ENCODE measurements at regions not wholly inside any gene's neighbourhood (a gene's known extent, or its start where the extent isn't known, plus 50 kb on each side); places are given as distances from the start of the nearest gene placed in this dataset.

DNA sequence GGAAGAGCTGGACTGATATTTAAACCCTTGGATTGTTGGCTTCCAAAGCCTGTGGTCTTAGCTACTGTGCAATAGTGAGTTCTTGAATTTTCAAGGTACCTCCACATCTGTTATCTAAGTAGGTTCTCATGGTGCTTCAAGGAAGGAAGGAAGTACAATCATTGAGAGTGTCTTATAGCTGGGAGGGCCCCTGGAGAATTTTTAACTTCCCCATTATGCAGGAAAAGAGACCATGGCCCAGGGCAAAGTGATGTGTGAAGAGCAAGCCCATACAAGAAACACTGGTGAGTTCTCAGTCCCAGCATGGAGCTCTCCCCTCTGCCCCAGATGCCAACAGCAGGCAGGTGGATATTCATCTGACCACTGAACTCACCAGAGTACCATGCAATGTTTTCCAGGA lies 169.0 kb upstream of the IRX6 start:
- no peak for DNase-seq (ENCODE audit: low spot score)

DNA sequence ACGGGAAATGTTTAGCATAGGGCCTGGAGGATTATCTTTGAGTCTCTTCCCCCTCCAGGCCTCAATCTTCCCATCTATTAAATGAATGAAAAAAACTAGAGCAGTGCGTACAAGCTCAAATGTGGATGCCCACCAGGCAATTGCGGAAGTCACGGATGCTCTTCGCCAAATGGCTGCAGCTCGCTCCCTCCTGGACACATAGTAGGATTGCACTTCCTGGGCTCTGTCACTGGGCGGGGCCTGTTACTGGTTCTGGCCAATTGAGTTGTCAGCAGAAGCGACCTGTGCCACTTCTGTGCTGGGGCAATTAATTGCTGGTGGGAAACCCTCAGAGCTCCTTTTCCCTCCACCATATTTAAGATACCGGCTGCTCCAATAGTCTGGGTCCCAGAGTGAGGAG lies 168.2 kb upstream of the IRX6 start:
- no peak for DNase-seq (ENCODE audit: low spot score)

DNA sequence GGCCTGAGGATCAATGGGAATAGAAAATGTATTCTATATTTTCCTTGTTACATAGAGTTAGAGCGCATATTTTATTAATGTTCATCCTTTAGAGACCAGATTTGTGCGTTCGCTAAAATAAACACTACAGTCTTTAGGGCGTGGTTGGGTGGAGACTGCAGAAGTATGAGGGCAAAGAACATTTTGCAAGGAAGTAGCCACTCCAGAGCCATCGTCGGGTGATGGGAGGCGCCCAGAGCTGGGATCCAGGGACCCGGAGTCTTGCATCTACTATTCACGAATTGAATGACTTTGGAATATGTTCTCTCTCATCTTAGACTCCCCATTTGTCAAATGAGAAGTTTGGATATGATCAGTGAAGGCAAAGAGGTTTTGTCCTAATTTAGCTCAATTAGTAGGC lies 154.2 kb upstream of the IRX6 start:
- DNase-seq (ENCODE audit: low spot score), result no peak

DNA sequence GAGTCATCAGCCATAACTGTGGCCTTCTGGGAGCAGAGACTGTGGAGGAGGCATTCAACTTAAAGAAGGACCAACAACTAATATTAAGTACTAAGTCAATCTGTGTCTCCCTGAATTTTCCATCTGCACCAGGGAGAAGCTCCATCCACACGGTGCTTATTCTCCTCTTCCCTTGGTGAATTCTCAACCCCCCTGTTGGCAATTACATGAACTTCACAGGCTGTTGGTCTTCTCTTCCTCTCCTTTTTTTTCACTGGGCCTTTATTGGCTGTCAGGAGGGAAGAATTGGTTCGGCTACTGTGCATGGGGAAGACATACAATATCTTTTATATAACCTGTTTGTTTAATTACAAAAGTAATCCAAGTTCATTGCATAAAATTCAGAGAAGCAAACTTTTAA lies 152.8 kb upstream of the IRX6 start:
- no peak for DNase-seq (ENCODE audit: low spot score)

DNA sequence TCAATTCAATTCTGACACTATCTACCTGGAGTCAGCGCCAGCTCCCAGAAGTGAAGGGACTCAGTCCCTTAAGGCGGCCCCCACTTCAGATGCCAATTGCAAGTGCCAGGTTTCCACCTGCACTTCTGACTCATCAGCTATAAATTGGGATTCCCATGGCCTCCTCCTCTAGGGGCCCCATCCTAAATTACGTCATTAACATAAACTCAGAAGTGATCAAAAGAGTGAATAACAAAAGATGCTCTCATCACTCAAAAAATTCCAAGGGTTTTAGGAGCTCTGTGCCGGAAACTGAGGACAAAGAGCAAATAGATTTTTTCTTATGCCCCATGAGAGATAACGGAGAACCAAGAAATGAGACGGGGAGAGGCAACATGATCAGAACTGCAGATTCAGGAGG lies 148.6 kb upstream of the IRX6 start:
- DNase-seq (ENCODE audit: low spot score), result no peak

DNA sequence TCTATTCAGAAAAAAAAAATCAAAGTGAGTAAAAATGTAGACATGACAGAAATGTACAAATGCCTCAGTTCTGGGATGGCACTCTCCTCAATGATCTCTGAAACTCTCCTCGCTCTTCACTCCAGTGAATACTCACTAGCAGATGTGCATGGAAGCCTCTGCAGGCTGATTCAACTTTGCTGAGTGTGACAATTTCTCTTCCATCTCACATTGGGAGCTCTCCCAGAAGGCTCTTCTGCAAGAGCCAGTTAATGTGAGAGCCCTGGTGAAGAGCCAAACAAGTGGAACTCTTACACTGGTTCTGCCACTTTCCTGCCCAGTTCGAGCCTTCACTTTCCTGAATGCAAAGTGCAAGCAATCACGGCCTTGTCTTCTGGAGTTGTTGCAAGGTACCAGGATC lies 147.1 kb upstream of the IRX6 start:
- no peak for DNase-seq (ENCODE audit: low spot score)

DNA sequence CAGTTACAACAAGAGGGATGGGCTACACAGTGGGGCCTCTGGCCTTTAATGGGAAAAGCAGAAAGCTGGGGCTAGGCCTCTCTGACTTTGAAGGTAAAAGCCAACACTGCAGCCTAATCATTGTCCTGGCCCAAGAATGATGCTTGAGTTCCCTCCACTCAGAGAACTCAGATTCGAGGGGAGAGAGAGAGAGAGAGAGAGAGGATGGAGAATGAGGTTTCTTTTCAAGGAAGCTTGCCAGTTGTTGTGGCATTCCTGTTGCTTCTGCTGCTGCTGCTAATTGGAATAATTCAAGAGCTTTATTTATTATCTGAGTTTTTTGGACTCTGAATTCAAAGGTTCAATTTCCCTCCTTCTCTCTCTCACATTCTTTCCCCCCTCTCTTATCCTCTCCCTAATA lies 144.6 kb upstream of the IRX6 start:
- no peak for DNase-seq (ENCODE audit: low spot score)

DNA sequence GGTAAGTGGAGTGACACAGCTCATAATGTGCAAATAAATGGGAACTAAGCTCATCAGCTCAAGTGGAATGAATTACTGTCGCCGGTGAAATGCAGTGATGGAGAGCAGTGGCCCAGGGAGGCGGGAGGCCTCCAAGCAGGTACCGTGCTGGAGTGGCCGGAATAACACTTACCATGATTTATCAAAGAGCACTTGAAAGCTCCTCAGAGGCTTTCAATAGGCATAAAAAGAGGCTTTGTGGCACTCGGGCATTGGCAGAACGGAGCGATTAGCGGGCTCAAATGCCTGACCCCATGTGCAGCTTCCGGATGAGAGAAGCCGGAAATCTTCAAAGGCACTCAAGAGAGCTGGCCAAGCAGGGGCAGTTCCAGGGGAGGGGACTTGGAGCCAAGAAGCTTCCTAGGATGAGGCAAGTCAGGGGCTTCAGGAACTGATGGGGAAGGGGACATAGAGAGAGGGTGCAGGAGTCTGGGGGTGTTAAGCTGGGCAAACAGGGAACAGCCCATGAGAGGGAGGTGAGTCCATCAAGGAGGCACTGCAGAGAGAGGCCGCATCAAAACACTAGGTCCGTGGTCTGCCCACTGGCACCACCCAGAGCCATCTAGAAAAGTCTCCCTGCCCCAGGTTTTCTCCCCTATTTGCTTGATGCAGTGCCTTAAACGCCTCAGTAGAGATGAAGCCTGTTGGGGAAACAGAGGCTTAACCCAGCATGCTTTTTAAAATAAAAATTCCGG lies 144.0 kb upstream of the IRX6 start:
- no peak for DNase-seq (ENCODE audit: low spot score)

DNA sequence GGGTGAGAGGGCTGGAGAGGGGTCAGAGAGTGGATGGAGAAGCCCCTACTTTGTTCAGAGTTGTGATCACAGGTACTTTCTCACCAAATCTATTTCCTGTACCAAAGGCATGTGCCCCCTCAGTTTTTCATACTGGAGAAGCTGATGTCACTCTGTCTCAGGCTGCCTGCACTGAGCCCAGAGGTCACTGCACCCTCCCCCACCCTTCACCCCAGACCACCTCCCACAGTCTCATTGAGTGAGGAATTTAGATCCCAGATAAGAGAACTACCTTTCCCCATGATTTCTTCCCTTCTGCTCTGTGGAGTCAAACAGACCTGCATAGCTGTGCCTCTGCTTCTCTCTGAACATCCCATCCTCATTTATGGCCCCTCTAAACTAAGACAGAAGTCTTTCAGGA lies 140.0 kb upstream of the IRX6 start:
- no peak for DNase-seq (ENCODE audit: low spot score)

DNA sequence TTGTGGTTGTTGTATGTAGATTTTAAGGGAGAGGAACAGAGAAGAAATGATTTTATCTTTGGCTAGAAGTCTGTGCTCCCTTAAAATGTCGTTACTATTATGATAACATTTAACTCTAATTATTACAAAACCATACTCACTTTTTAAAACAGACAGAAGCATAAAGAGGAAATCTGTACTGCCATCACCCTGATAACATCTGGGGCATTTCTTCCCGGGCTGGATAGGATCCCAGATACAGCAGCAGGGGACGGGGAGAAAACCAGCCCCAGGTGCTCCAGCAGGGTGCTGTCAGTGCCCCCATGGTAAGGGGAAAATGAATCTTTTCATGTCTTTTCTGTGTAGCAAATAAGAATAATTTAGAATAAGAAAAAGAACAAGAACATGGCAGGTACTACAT lies 139.4 kb upstream of the IRX6 start:
- DNase-seq (ENCODE audit: low spot score), result no peak

DNA sequence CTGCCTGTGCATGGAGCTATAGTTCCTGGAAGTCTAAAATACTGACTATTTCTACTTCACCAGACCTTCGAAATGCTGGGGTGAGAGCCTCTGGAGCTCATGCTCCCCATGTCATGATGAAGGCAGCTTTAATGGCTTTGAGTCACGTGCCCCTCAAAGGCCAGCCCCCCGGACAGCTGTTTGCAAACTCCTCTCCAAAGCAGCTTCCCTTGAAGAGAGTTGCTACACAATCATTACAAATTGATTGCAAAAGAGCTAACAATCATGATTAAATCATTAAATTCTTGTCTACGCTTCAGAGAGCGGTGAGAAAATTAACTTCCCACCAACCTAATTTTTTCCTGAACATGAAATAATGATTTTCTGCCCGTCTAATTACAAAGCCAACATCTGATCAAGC lies 134.8 kb upstream of the IRX6 start:
- DNase-seq (ENCODE audit: low spot score), result no peak

DNA sequence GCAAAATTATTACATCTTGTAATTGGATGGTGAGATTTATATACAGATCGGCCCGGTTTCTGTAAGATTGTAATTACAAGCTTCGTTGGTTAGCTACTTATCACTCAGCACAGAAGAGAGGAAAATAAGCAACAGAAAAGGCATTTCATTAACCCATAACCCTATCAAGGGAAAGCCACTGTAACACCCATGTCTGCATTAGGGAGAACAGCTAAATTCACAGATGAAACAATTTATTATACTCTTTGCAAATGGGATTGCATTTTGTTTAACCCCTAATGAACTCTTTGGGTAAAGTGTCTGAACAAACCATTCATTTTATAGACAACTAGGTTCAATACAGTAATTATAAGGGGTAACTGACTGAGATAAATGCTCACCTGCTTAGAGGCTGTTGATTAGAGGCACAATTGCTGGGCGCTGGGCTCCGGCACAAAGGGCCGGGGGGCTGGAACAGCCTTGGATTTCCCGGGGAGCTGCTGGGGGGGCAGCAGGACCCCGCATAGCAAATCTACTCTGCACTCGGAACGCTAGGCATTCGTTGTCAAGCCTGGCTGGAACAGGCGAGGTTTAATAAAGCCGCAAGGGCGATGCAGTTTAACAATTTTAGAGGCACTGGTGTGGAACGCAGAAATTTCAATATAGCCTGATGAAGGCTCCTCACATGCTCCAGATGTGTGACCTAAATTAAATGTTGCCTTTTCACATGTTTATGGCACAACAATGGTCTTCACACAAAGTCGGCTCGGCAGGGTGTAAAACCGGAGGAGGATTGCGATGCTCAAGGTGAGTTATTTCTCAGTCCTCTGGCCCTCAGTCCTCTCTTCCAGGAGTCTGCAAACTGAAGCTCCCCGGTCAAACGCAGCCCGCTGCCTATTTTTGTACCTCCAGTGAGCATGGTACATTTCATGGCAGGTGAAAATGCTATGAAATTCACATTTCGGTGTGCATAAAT lies 134.0 kb upstream of the IRX6 start:
- DNase-seq (ENCODE audit: low spot score), result no peak

DNA sequence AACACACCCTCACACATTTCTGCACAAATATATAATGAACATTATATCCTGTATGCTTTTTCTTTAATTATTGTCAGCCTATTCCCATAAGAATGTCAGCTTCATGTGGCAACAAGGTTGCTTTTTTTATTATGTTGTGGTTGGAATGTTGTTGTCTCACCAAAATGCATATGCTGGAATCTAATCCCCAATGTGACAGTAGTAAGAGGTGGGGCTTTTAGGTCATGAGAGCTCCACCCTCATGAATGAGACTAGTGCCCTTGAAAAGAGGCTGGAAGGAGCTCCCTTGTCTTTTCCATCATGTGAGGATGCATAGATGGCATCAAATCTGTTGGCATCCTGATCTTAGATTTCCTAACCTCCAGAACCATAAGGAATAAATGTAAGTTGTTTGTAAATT lies 131.3 kb upstream of the IRX6 start:
- DNase-seq (ENCODE audit: low spot score), result no peak

DNA sequence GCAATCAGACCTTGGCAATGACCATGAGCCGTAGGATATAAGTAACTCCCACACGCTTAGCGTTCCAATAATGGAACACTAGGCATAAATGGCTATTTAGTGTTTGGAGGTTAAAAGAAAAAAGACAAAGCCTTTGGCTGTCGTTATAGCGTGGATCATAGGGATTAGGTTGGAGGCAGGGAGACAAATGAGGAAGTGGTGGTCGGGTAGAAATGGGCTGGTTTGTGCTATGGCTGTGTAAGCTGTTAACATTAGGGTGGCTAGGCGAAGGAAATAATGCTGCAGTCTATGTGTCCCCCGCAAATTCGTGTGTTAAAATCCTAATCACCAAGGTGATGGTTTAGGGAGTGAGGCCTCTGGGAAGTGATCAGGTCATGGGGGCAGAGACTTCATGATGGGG lies 120.4 kb upstream of the IRX6 start:
- no peak for DNase-seq (ENCODE audit: low spot score)

DNA sequence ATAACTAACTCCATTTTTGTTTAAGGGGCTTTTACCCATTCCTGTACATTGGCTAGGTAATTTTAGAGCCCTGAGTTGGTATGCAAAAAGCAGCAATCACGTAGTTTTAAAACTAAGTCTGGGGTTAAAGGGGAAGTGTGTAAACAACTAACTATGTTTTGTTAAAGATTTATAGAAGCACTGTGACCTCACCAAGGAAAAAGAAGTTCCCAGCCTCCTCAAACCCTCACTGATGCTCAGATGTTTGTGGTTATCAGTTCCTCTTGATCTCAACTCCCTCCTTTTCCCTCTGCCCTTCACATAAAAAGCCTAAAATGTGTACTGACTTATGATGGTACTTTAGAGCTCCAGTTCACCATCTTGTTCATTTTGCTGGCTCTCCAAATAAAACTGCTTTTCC lies 119.9 kb upstream of the IRX6 start:
- no peak for DNase-seq (ENCODE audit: low spot score)

DNA sequence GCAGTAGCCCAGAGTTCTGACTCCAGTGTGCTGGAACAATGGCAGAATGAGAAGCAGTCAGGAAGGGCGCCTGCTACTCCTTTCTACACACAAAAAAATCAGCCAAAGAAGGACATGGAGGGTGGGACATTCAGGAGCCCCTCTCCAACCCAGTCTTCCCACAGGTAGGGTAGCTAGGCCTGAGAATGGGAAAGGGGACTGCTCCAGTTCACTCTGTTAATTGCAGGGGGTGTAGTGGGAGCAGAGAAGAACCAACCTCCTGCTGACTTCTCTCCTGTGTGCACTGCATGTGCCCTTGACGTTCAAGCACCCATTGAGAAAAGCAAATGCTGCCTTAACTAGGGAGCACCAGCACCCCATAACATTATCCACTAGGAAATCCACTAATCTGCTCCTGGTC lies 119.1 kb upstream of the IRX6 start:
- DNase-seq (ENCODE audit: low spot score), result no peak

DNA sequence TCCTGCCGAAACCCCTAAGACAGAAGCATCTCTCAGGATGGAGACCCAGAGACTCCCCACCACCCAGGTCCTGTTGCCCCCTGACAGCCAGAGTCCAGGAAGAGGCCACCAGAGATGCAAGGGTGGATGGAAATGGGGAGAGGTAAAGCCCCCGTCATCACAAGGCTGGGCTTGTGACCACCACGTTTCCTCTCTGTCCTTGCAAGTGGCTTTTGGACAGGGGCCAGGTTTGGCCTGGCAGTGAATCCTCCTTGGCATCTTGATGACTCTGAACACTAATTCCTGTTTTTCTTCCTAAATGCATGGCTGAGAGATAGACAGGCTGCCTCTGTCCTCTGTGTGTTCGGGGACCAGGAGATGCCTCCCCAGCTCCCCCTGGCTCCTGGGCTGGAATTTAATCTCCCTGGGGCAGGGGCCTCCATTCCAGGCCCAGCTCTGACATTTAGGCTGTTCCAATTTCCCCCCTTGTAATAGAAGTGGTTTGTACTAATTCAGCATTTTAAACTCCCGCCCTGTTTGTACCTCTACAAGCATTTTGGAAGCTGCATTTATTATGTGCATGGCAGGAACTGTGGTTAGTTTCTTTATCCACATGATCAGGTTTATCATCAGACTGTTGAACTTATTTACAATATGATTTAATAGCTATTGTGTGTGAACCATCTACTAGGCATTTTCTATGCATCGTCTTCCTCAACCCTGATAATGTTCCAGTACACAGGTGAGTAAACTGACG lies 116.1 kb upstream of the IRX6 start:
- DNase-seq (ENCODE audit: low spot score), result no peak

DNA sequence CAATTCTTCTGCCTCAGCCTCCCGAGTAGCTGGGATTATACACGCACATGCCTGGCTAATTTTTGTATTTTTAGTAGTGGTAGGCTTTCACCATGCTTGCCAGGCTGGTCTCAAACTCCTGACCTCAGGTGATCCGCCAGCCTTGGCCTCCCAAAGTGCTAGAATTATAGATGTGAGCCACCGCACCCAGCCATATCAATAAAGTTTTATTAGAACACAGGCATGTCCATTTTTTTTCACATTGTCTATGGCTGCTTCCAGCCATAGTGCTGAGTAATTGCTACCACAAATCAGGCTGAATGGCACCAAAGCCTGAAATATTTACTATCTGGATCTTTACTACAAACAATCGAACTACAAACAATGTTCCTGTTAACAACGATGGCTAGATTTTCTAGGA lies 114.4 kb upstream of the IRX6 start:
- no peak for DNase-seq (ENCODE audit: low spot score)

DNA sequence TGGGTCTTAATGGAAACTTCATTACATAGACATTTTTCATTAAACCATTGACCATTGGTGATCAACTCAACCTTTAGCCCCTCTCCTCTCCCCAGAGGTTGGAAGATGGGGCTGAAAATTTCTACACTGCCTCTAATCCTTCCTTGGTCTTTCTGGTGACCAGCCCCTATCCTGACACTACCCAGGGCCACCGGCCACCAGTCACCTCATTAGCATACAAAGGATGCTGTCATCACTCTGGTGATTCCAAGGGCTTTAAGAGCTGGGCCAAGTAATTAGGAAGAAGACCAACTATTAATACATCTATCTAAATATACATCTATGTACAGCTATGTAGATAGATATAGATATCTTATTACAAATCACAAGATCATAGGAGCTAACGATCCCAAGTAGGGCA lies 111.2 kb upstream of the IRX6 start:
- DNase-seq (ENCODE audit: low spot score), result no peak

DNA sequence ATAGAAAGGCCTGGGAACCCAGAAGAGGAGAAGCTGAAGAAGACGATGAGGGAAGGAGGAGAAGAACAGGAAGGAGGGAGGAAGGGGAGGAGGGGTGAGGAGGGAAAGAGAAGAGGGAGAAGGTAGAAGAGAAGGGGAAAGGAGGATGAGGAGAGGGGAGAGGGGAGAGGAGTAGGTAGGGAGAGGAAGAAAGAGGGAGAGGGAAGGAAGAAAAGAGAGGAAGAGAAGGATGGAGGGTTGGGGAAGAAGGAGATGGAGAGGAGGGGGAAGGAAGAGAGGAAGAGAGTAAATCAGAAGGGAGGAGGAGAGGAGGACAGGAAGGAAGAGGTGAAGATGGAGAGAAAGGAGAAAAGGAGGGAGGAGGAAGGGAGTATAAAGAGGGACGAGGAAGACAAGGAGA lies 109.6 kb upstream of the IRX6 start:
- DNase-seq (ENCODE audit: low spot score), result no peak

DNA sequence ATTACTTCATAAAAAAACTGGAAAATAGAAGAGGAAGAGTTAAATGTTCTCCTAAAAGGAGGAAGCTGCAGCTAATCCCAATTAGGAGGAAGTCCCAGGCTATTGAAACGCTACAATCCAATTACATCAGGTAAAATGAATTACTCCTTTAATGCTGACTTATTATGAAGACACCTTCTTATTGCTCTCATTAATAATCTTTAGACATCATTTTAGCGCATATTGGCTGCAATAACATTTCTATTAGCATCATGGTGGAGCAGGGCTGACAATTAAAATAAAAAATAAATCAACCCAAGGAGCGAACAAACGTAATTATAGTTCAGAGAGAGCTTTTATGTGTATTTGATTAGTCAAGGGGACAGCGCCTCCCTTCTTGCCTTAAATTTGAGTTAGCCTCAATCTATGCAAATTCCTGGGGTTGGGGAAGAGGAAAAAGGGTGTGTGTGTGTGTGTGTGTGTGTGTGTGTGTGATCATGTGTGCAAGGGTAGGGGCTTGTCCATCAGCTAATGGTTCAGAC lies 109.0 kb upstream of the IRX6 start:
- DNase-seq (ENCODE audit: low spot score), result no peak

DNA sequence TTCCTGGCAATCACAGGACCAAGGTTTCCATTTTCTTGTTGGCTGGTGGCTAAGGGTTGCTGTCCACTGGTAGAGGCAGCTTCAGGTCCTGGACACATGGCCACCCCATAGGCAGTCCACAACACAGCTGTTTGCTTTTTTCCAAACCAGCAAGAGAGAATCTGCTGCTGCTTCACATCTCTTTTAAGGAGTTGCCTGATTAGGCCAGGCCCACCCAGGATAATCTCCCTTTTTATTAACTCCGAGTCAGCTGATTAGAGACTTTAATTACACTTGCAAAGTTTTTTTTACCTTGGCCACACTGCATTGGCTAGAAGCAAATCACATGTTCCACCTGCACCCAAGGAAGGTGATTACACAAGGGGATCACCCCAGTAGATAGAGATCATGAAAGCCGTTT lies 106.6 kb upstream of the IRX6 start:
- DNase-seq (ENCODE audit: low spot score), result no peak

Data from H4 (cell line).